LNCAP (cell line): ENCODE measurements at regions not wholly inside any gene's neighbourhood (a gene's known extent, or its start where the extent isn't known, plus 50 kb on each side); places are given as distances from the start of the nearest gene placed in this dataset.

Source experiments
- TF ChIP-seq, protein P1 (sequence below): fragments of 450-650 bp; IDR thresholded peaks from 2 replicates; pipeline ENCODE4 v1.5.1; 2017; ENCODE audit warnings: mild to moderate bottlenecking

DNA sequence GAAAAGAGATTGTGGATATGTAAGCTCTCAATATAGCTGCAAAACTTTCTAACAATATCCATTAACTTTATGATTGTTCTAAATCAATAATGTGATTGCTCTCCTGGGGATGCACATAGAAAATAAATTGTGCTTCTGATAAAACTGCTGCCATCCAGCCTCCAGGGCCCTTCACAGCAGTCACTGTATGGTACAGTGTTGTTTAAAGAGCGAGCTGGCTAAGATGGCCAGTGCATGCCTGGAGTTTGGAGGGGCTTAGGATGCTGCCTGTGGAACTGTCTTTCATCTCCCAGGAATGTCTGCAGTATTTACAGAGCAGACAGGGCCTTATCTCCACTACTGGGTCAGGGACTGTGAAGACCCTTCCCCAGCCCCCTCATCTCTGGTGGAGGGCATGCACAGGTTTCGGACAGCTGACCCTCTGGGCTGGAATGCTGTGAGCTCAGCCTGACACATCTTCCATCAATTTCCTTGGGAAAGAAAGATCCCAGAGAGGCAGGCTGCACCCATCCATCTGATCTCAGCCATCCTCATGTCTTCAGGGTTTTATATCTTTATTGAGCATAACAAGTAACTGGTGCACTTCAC lies 137.0 kb downstream of the PLPP3 start:
- TF ChIP-seq, protein P1, sequence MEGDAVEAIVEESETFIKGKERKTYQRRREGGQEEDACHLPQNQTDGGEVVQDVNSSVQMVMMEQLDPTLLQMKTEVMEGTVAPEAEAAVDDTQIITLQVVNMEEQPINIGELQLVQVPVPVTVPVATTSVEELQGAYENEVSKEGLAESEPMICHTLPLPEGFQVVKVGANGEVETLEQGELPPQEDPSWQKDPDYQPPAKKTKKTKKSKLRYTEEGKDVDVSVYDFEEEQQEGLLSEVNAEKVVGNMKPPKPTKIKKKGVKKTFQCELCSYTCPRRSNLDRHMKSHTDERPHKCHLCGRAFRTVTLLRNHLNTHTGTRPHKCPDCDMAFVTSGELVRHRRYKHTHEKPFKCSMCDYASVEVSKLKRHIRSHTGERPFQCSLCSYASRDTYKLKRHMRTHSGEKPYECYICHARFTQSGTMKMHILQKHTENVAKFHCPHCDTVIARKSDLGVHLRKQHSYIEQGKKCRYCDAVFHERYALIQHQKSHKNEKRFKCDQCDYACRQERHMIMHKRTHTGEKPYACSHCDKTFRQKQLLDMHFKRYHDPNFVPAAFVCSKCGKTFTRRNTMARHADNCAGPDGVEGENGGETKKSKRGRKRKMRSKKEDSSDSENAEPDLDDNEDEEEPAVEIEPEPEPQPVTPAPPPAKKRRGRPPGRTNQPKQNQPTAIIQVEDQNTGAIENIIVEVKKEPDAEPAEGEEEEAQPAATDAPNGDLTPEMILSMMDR, result no peak

DNA sequence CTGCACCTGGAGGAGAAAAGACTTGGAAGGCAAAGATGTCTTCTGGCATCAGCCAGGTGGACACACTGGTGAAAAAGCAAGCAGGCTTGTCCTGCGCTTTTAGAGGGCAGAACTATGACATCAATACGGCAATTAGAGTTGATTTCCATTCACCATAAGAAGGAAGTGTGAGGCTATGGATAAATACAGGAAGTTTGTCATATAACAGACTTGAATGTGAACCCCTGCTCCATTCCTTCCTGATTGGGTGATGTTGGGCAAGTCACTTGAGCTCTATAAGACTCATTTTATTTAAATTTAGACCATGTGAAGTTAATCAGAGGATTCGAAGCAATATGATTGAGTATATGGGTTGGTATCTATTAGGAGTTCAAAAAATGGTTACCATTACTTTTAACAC lies 137.8 kb downstream of the PLPP3 start:
- TF ChIP-seq, protein P1, result no peak

DNA sequence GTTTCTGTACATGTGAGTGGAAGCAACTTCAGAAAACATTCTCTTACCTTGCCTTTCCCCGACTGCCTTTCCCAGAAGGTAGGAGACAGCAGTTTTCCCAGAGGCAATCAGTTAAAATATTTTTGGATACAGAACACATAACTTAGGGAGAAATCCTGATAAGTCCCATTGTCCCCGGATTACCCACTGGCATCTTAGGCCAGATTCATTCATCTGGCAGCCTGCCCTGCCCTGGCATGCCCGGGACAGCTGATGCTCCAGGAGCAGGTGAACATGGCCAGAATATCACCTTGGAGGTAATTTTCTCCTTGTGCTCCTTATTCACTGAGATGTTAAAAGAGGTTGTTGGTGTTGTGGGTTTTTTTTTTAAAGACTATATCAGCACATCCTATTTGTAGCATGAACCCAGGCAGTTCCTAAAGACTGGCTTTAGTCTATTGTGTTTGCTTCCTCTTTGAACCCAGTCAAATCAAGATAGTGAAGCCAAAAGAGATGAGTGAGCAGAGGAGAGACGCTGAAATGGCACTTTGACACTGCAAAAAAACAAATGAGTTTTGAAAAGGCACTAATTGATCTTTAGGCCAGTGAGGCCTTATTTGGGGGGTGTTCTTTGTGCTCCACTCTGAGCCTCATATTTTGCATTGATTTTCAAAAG lies 139.6 kb downstream of the PLPP3 start:
- TF ChIP-seq, protein P1, result no peak

DNA sequence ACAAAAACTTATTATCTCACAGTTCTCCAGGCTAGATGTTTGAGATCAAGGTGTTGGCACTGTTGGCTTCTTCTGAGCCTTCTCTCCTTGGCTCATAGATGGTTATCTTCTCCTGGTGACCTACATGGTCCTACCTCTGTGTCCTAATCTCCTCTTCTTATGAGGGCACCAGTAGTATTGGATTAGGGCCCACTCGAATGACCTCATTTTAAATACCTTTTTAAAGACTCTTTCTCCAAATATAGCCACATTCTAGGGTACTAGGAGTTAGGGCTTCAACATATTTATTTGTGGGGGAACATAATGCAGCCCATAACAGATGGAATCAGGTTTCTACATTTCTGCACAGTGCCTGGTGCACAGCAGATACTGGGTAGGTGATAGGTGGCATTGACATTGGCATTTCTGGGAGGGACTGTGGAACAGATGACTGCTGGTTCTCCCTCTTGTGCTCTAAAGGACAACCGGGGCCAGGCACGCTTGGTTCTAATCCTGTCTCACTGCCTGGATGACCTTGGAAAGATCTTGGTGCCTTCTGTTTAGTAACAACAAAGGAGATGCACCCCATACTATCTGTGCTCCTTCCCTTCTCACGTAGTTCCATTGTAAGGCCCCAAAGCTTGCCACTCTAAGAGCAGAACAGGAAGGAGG lies 140.3 kb downstream of the PLPP3 start:
- TF ChIP-seq, protein P1, result no peak

DNA sequence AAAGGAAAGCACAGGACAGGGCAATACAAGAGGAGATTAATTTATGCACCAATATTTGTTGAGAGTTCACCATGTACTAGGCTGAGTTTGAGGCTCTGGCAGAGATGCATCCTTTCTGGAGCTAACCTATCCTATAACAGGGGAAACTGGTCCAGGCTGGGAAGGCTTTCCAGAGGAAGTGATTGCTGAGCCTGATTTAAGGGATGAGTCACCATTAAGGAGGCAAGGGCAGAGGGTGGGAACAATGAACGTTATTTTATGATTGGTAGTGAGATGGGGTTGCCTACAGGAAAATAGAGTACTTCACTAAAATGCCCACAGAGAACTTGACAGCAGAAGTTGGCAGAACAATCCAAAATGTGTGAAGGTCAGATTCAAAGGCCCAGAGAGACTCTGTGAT lies 141.4 kb downstream of the PLPP3 start:
- TF ChIP-seq, protein P1, result no peak

DNA sequence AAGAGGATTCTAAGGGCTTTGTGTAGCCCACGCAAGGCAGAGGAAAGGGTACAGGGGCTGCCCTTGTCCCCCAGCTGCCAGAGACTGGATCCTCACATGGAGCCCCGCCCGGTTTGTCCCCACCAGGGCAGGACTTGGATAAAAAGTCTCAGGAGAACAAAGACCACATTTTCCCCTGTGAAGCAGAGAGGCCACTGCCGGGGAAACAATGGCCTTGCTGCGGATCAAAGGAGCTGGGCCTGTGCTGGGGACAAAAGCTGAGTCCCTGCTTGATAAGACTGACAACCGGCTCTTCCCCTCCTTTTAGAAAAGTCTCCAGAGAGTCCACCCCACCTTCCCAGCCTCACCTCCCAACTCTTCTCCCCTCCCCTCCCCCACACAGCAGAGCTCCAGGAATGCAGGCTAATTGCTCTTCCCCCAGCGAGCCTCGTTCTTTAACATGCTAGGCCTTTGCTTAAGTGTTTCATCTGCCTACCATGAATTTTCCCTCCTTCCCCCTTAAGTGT lies 142.4 kb downstream of the PLPP3 start:
- TF ChIP-seq, protein P1, result no peak

DNA sequence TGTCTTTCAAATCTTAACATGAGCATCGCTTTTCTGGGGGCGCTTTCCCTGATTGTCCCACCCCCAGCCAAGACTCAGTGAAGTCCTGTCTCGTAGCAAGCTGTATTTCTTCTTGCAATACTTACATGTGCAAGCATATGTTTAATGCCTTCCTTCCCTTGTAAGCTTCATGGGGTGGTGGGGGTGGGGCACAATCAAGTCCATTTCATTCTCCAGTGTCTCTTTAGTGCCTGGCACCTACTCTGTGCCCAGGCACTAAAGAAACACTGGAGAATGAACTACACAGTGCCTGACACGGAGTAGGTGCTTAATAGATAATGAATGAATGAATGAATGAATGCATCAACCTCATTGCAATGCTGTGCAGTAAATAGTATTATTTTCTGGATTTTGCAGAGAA lies 143.1 kb downstream of the PLPP3 start:
- TF ChIP-seq, protein P1, result no peak
